NCI-H146 treated with DMSO at 0.1 percent for 48 hours (cell line): ENCODE measurements at regions not wholly inside any gene's neighbourhood (a gene's known extent, or its start where the extent isn't known, plus 50 kb on each side); places are given as distances from the start of the nearest gene placed in this dataset.
"Not testable (repeated sequence)": the region's sequence is repeated elsewhere in the genome, so short reads cannot be mapped to it uniquely, and the experiment has no call there.

Source experiments
- DNase-seq: peaks from one replicate; lab custom pipeline; 2025; ENCODE audit not compliant: unreplicated experiment; lab: John Stamatoyannopoulos, UW

GRCh38 chr16:62755938-62756337 is 719.7 kb upstream of the CDH8 start:
- DNase-seq: no peak

GRCh38 chr16:62752854-62753253 is 716.6 kb upstream of the CDH8 start:
- peak; percentile 2 for DNase-seq

DNA sequence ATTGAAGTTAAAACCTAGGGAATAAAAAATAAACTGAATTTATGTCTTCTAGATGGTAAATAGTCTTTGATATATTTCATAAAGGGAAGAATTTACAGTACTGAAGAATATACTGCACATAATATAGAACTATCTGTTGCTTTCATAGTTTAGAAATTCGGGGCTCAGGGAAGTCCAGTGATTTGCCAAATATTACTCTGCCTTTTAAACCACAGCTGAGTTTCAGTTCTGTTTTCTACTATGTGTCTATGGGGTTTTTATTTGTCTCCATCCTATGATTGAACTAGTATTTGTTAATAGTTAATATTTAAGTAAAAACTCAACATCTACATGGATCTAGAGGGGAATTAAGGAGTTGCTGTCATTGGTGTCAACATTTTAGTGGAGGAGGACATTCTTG is 715.0 kb upstream of the CDH8 start:
- DNase-seq: no peak

DNA sequence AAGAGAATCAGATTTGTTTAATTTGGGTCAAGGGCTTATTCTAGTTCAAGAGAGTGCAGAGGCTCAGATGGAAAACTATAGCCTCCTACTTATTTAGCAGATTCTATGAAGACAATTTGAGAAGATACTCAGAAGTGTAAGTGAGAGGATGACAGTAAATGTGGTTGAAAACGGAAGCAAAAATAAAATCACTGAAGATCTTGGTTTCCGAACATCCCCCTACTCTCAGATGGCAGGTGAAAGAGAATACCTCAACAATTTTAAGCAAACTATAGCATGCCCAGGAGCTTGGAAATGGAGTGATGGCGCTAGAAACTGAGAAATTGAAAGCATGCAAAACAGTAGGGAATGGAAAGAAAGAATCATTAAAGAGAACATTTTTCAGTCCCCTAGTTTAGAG is 705.5 kb upstream of the CDH8 start:
- no peak for DNase-seq

- no peak for DNase-seq
Measured at GRCh38 chr16:62738666-62739460, 702.6 kb upstream of the CDH8 start.

DNA sequence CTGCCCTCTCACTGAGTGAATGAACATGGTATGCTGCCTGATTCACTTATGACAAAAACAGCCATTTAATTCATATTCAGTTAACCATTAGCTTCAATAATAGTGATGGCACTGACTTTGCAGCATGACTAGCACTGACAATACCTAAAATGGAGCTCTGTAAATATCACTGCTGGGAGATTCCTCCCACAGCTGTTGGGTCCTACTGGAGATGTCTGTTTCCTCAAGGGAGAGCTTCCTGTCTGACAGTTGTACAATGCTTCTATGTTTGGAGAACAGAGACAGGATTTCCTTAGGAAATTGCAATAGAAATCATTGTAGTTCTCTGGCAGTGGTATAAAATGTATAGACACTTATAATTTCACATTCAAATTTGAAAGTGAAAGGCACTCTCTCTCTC is 695.9 kb upstream of the CDH8 start:
- no peak for DNase-seq

GRCh38 chr16:62724670-62725269 is 688.5 kb upstream of the CDH8 start:
- not testable (repeated sequence) for DNase-seq

- DNase-seq: no peak
Measured at GRCh38 chr16:62720651-62721050, 684.4 kb upstream of the CDH8 start.

DNA sequence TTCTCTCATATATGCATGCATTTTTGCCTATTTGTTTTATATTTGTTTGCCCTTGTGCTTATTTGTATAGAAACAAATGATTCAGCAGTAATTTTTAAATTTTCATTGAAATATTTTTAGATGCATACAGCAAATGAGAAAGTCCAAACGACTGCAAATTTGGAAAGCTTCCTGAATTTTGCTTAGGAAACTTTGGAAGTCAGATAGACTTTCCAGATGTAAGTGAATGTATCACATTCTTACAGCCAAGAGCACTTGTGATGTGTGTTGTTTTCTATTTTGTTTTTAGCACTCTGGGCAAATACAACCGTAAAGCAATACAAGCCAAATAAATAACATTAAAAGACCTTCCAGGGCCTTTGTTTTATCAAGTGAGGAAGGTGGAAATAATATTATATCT is 680.8 kb upstream of the CDH8 start:
- DNase-seq: no peak

- no peak for DNase-seq
Measured at GRCh38 chr16:62715701-62716100, 679.5 kb upstream of the CDH8 start.

DNA sequence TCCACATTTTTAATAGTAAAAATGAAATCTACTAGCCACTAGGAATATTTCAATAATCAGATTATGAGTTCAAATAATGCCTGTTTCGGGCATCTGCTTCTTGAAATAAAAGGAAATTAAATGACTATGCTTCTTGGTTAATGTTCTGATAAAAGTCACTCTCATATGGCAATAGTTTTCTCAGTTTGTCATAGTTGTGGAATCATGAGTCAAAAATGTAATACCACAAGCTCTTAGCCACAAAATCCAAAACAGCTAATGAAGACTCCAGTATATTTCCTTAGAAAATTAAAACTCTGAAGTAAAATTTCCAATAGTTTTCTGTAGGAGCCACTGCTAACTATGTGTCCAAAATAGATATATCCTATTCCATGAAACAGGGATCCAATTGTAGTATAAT is 676.3 kb upstream of the CDH8 start:
- DNase-seq: no peak

- no peak for DNase-seq
Measured at GRCh38 chr16:62711797-62712196, 675.6 kb upstream of the CDH8 start.

- DNase-seq: no peak
Measured at GRCh38 chr16:62709794-62710193, 673.6 kb upstream of the CDH8 start.

GRCh38 chr16:62701426-62701825 is 665.2 kb upstream of the CDH8 start:
- DNase-seq: no peak

- no peak for DNase-seq
Measured at GRCh38 chr16:62700426-62701294, 664.4 kb upstream of the CDH8 start.

GRCh38 chr16:62692685-62693084 is 656.4 kb upstream of the CDH8 start:
- no peak for DNase-seq

GRCh38 chr16:62681819-62682218 is 645.6 kb upstream of the CDH8 start:
- DNase-seq: no peak

DNA sequence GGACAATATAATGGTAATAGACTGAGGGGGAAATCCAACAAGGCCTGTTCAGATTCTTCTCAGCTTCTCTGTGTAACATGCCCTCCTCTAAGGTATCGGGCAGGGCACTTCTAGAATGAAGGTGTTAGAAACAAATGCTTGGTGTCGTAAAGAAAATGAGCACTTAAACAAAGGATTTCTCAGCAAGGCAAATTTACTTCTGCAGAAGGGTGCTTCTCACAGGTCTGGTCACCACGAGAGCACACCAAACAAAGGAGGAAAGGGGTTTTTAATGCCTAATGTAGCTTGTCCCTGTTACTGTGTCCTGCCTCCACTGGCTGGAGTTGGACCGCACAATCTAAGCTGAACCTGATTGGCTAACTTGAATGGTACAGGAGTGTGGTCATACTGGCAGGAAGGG is 642.6 kb upstream of the CDH8 start:
- DNase-seq: no peak

DNA sequence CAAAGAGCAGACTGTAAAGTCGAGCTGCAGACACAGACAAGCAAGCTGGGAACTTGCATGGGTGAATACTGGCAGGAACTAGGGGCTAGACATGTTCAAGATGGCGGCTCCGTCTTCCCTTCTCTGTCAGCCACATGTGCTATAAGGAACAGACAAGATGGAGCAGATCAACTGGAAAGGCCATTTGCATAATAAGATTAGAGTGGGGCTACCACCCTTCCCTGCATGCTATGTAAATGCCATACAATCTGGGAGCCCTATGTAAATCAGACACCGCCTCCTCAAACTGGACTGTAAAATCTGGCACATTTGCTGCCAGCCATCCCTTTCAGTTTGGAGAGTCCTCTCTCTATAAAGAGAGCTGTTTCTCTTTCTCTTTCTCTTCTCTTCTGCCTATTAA is 640.1 kb upstream of the CDH8 start:
- DNase-seq: no peak

- DNase-seq: no peak
Measured at GRCh38 chr16:62665269-62665668, 629.0 kb upstream of the CDH8 start.

DNA sequence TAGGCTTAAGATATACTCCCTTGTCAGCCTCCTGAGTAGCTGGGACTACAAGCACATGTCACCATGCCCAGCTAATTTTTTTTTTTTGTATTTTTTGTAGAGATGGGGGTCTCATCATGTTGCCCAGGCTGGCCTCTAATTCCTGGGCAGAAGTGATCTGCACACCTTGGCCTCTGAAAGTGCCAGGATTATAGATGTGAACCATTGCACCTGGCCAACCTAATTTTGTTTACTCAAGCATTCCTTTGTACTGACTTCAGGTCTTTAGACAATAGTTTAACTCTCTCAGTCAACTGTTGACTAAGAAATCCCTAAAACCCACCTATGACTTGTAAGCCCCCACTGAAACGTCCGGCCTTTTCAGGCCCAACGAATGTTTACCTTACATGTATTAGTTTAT is 628.3 kb upstream of the CDH8 start:
- no peak for DNase-seq

DNA sequence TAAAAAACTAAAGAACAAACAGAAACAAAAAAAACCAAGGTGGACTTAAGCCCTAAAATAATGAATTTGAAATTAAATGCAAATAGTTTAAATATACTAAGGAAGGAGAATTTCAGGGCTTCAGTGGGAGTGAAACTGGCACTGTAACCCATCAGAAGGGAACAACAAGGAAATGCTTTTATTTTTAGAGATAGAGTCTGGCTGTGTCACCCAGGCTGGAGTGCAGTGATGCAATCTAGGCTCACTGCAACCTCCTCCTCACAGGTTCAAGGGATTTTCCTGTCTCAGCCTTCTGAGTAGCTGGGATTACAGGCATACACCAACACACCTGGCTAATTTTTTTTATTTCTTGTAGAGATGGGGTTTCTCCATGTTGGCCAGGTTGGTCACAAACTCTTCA is 625.2 kb upstream of the CDH8 start:
- no peak for DNase-seq
